GM18502 (cell line): ENCODE measurements at regions not wholly inside any gene's neighbourhood (a gene's known extent, or its start where the extent isn't known, plus 50 kb on each side); places are given as distances from the start of the nearest gene placed in this dataset.
"Not testable (repeated sequence)": the region's sequence is repeated elsewhere in the genome, so short reads cannot be mapped to it uniquely, and the experiment has no call there.

ENCODE experiments used
- ATAC-seq: cut with Tn5 transposase; IDR thresholded peaks from one replicate; pipeline ENCODE4 v1.9.1; 2021; ENCODE audit warnings: mild to moderate bottlenecking; ENCODE audit not compliant: unreplicated experiment, poor library complexity

DNA sequence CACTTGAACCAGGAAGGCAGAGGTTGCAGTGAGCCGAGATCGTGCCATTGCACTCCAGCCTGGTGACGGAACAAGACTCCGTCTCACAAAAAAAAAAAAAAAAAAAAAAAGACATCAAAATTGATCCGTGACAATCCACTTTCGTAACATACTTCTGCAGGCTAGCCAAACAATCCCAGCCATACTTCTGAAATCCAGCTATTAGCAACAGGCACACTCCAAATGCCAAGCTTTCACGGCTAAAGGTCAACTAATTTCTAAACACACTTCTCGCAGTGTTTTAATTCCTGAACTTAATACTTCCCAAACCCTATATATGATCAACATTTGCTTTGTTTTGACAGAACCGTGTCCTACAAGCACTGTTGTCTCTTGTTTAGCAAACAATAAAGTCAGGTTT lies 411.3 kb upstream of the RUNX1 start:
- ATAC-seq: no peak

GRCh38 chr21:35458405-35458804 lies 409.3 kb upstream of the RUNX1 start:
- ATAC-seq: no peak

GRCh38 chr21:35457097-35457804 lies 408.1 kb upstream of the RUNX1 start:
- ATAC-seq: no peak

DNA sequence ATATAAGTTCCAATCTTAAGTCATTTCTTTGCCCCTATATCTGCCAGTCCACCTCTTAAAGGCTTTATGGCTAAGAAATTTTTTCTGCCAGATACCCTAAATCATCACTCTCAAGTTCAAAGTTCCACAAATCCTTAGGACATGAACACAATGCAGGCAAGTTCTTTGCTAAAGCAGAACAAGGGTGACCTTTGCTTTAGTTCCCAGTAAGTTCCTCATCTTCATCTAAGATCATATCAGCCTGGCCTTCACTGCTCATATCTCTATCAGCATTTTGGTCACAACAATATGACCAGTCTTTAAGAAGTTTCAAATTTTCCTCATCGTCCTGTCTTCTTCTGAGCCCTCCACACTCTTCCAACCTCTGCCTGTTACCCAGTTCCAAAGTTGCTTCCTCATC lies 402.2 kb upstream of the RUNX1 start:
- no peak for ATAC-seq

DNA sequence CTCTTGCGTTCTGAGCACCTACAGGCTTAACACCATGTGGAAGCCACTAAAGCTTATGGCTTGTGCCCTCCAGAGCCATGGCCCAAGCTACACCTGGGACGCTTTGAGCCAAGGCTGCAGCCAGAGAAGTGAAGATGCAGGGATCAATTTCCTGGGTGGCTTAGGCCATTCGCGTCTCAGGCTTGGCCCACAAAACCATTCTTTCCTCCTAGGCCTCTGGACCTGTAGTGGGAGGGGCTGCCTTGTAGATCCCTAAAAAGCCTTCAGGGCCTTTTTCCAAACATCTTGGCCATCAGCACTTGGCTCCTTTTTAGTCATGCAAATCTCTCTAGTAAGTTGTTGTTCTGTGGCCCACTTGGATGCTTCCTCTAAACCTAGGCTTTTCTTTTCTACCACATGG lies 401.7 kb upstream of the RUNX1 start:
- ATAC-seq: no peak

DNA sequence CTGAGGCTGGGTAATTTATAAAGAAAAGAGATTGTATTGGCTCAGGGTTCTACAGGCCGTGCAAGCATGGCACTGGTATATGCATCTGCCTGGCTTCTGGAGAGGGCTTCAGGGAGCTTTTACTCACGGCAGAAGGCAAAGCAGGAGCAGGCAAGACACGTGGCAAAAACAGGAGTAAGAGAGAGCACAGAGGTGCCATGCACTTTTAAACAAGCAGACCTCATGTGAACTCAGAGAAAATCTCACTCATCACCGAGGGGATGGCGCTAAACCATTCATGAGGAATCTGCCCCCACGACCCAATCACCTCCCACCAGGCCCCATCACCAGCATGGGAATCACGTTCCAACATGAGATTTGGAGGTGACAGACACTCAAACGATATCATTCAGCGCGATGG lies 400.7 kb upstream of the RUNX1 start:
- ATAC-seq: no peak

DNA sequence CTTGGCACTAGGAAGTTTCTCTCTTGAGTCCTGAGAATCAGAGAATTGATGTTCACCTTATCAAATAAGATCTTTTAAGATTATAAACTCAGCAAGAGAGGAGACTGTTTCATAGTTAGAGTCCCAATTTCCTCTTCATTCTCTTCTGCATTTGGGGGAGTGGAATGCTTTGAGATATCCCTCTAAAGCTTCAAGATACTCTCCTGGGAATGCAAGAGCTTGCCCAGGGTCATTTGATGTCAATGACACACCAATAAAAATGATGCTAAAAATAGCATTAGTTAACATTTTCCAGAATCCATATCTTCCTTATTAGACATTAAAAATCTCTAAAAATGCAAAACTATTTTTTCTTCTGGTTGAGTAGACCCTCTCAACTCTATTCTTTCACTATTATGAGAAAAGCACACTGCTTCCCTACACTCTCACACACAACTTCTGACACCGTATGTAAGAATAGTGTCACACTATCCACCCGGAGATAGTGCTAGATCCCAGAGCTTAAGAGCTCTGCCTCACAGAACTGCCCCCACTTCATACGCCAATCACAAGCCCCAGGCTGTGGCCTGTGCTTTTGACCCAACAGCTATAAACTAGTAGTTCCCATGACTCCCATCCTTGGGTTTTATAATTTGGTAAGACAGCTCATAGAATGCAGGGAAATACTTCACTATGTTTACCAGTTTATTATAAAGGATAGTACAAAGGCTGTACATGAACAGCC lies 399.9 kb upstream of the RUNX1 start:
- no peak for ATAC-seq

- no peak for ATAC-seq
Observed at GRCh38 chr21:35444391-35444790, 395.3 kb upstream of the RUNX1 start.

DNA sequence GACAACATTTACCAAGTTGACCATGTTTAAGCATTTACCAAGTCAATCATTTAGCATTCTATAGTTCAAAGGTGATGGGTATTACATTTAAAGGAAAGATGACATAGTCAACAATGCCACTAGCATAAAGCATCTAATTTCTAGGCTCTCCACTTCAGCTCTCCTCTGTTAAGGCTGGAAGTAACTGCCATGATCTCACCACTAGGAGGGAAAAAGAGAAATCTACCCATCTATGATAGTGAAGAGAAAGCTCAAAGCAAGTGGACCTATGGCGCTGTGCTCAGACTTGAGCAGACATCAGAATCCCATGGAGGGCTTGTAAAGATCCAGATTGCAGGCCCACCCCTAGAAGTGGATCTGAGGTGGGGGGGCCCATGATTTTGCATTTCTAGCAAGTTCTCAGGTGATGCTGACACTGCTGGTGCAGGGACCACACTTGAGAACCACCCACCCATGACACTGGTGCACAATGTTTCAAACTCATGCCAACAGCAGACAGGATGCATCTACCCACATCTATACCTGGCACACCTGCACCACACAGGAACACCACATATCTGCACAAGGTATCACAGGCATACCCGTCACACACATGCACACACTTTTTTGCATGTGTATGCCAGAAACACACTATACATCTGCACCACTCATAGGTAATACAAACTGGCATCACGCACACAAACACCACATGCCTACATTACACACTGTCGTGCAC lies 392.9 kb upstream of the RUNX1 start:
- ATAC-seq: no peak

GRCh38 chr21:35438643-35439404 lies 389.7 kb upstream of the RUNX1 start:
- ATAC-seq: peak; percentile 75

GRCh38 chr21:35437941-35438340 lies 388.8 kb upstream of the RUNX1 start:
- no peak for ATAC-seq

DNA sequence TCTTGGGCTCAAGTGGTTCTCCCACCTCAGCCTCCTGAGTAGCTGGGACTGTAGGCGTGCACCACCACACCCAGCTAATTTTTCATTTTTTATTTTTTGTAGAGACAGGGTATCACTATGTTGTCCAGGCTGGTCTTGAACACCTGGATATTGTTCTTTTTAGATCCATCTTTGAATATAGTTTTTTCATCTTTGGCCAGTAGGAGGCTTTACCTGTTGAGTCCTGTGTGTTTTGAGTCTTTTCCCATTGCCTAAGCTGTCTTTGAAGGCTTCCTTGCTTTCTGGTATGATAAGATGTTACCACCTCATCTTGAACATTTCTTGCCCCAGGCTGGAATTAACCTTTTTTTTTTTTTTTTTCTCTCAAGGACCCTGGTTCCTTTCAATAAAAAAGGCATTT lies 387.8 kb upstream of the RUNX1 start:
- no peak for ATAC-seq

- not testable (repeated sequence) for ATAC-seq
Observed at GRCh38 chr21:35432601-35433000, 383.5 kb upstream of the RUNX1 start.

- ATAC-seq: no peak
Observed at GRCh38 chr21:35430260-35430659, 381.2 kb upstream of the RUNX1 start.

DNA sequence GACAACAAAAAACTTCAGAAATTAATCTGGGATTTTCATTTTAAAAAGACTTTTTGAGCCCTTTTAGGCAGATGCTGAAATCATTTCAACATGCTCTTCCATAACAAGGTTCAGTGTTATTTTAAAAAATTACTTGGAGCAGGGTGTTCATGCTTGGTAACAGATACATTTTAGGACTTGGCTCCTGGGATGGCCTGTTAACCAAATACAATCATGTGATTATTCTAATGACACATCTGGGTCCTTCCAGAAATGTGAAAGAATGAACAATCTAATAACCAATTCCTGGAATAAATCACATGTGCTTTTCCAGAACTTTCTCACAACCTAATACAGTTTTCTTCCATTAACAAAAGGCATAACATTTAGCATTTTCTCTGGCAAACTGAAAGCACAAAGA lies 379.8 kb upstream of the RUNX1 start:
- no peak for ATAC-seq

DNA sequence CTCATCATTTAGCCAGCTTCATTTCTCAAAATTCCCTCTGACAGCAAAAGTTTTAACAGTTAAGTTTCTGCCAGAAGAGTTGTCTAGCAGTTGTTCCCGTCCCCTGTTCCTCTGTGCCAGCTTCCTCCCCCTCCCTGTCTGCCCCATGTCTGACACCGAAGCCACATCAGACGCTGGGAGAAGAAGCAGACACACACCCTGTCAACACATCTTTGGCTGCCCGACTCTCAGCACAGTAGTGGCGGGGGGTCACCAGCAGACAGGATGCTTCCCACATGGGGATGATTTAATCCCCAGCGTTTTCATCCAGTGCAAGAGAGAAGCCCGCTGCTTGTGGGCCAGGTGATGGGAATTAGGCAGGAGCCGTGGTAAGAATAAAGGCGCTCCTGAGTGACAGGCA lies 379.4 kb upstream of the RUNX1 start:
- ATAC-seq: no peak

GRCh38 chr21:35428001-35428320 lies 378.9 kb upstream of the RUNX1 start:
- ATAC-seq: no peak

DNA sequence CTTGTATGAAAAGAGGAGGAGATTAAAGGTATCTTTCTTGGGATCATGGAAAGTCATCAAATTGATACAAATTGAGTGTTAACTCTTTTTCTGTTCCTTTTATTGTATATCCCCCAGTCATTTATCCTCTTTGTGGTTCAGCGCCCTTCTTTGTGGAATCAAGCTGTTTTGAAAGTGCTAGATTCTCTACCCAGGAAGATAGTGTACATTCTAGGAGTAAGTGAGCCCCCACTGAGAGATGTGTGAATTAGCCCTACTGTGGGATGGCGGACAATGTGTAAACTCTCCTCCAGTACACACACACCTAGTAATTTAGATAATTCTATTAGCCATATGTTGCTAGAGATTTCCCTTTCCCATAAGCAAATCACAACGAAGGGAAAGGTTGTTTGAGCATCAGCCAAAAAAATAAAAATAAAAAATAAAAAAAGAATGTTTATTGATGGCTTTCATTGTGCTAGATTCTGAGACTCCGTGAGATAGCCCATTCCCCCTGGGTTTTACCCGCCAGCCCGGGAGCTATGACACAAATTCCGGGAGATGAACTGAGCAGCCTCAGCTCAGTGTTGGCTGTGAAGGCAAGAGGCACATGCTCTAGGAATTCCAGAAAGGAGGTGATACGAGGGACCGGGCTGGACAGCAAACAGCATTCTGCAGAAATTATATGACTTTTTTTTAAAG lies 378.4 kb upstream of the RUNX1 start:
- no peak for ATAC-seq

GRCh38 chr21:35426897-35427296 lies 377.8 kb upstream of the RUNX1 start:
- no peak for ATAC-seq

DNA sequence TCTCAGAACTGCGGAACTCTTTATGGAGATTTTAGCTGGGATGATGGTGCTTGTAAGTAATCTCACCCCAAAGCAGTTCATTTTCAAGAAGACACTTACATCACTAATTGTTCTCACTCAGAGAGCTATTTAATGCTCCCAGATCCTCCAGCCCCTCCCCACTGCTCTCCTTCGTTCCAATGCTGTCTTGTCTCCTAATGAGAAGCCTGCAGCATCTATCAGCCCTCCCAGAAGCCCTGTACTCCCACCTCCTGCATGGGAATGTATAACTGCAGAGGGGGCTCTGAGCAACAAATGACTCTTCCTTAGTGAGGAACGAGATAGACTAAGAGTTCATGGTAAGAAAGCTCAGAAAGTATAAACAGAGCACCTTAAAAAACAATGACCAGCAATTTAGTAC lies 377.4 kb upstream of the RUNX1 start:
- no peak for ATAC-seq
